Activated CD4-positive, alpha-beta T cell treated with anti-CD3 and anti-CD28 coated beads, Interleukin-2, amount 50 U/mL, for 4 hours (primary cell): ENCODE measurements at regions not wholly inside any gene's neighbourhood (a gene's known extent, or its start where the extent isn't known, plus 50 kb on each side); places are given as distances from the start of the nearest gene placed in this dataset.

Experiments used
- DNase-seq, 2 experiments: peaks; one replicate each; pipeline ENCODE4 v3.0.0-alpha.2; 2020

DNA sequence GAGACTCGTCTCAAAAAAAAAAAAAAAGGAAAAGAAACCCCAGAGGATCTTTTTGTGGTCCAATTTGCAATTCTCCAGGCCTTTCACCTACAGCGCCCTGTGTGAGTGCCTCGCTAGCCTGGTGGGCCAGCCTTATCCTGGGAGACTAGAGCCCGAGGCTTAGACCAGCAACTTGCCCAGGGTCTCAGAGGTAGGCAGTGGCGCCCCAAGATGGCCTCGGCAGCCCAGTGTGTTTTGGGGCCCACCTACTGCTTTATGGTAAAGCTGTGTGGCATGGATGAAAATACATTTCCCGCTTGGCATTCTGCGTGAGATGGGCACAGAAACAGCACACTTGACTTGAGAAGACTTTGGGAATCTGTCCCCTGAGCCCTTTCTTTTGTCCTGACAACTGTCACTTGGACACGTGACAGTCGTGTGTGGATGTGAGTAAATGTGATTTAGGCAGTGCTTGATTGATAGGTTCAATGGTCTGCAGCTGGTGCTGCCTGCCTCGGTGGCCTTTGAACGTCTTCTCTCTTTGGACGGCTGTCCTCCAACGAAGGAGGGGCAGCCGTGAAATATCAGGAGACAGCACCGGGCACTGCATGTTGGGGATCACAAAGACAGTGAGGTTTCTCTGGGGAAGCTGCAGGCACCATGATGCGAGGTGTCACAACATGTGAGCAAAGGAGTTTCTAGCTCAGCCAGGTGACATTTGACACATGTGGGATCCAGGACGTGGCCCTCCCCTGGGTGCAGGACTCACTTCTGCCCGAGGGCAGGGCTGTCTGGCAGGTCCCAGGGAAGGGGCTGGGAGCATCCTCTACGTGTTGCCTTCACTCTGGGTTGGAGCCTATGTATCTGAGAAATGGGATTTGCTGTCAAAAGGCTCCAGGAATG is 209.5 kb upstream of the TWIST2 start:
- no peak for DNase-seq

DNA sequence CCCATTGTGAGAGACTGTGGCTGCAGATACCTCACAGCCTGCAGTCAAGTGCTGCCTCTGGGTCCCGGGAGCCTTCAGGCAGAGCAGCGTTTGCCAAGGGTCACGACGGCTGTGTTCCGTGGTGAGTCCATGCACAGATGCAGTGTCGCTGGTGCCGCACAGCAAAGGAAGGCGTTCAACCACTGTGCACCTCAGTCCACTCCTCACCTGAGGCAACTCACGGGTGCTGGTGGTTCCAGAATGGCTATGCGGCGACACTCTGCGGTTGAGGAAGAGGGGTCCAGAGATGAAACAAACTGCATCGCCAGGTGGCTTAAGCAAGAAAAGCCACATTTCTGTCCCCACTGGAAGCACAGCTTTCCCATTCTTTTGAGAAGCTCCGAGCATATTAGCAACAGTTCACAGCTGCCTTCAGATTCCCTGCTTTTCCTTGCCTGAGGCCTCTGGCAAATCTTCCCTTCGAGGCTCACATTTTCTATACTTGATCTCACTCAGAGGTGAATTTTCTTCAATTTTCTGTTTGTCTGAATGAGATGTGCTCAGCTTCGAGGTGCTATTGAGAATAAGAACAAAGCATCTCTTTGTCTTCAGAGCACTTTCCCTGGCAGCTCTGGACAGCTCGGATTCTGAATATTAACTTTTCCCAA is 208.8 kb upstream of the TWIST2 start:
- DNase-seq, result no peak

DNA sequence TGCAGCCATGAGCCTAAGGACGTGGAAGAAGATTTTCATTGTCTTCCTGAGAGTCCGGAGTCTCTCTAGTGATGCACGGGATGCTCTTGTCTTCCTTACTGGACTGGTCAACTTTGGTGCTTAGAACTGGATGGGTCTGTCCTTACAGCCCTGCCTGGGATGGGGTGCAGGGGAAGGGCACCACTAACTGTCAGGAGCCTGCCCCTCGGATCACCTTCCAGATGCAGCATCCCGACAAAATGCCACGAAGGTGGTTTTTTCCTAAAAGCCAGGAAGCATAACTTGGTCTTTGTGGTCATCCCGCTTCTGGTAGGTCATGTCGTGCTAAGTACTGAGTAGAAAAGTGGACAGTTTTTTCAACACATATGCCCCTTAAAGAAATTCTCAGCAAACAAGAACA is 207.4 kb upstream of the TWIST2 start:
- DNase-seq, result no peak

DNA sequence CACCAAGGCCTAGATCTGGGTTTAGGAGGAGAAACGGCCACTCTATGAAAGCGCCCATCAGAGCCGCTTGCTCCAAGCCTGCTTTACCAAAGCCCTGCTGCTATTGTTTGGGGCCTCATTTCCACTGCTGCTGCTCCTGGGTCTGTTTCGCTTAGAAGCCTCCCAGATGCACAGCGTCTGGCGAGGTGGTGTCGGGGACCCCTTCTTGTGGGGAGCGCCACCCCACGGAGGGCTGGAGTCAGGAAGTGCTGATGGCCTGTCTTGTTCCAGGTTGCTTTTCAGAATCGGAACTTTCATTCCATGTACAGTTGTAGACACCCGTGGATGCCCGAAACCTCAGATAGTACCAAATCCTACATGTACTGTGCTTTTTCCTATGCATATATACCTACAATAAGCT is 204.9 kb upstream of the TWIST2 start:
- DNase-seq, result no peak

DNA sequence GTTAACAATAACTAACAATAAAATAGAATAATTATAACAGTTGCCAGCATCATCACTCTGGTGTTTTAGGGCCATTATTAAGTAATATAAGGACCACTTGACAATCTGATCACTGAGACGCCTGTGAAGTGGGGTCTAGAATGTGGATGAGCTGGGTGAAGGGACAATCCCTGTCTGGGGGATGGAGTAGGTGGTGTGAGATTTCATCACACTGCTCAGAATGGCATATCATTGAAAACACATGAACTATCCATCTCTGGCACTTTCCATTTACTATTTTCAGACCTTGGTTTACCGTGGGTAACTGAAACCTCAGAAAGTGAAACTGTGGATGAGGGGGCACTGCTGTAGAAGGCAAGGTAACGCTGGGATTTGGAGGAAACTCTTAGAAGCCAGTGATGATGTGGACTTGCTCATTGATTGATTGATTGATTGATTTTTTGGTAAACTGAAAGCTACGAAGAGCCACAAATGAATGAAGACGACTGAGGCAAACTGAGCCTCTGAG is 204.4 kb upstream of the TWIST2 start:
- no peak for DNase-seq

DNA sequence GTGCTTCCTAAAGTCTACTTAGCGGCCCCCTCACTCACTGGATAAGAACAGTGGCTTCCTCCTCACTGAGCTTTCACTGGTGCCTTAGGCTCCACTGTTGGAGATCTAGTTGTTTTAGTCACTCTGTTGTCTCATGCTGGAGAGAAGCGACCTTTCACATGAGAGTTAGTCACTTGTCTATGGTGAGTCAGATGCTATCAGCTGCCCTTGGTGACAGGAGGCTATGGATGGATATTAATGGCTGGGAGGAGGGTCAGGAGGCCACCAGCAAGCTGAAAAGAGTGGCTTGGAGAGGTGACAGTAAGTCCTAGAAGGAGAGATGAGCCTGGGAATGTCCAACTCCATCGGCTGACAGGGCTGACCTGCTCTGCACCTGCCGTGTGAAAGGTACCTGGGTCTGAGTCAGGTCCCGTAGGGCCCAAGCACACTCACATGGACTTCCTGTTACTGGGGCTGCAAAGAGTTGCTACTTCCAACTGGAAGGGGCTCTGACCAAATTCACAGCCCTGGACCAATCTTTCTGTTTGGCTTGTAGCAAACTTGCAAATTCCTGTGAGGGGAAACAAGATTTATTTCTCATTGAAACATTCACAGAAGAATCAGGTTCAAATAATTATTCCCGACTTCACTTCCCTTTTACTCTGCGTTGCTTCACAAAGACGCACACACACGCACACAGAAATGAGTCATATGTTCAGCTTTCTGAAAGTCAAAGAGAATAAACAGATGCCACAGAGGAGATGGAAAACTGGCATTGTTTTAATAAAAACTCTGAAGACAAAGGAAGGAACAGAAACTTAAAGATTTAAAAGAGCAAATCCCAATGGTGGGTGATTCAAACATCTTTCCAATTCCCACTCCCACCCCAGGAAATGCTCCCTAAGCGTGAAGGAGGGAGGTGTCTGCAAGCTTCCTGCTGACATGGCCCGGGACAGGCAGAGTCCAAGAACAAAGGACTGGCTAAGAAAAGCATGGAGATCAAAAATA is 203.5 kb upstream of the TWIST2 start:
- DNase-seq, result no peak

DNA sequence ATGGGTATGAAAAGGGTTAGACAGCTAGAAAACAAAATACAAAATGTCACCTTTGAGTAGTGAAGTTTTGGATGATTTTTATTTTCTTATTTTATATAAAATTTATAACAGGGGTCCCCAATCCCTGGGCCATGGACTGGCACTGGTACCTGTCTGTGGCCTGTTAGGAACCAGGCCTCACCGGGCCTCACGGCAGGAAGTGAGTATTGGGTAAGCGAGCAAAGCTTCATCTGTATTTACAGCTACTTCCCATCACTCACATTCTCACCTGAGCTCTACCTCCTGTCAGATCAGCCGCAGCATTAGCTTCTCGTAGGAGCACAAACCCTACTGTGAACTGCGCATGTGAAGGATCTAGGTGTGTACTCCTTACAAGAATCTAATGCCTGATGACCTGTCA is 202.8 kb upstream of the TWIST2 start:
- DNase-seq, result no peak

DNA sequence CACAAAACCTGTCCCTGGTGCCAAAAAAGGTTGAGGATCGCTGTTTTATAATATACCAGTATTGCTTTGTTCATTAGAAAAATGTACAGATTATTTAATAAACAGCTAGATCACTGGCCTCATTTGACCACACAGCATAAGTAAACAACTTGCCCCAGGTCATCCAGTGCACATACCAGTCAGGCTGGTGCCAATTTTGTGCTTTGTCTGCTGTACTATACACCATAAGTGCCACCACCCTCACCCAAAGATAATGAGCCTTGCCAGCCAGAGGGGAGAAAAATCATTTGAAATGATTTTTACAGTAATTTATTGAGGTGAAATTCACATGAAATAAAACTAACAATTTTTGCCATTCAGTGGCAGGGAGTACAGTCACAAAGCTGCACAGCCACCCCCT is 202.2 kb upstream of the TWIST2 start:
- DNase-seq, result no peak

DNA sequence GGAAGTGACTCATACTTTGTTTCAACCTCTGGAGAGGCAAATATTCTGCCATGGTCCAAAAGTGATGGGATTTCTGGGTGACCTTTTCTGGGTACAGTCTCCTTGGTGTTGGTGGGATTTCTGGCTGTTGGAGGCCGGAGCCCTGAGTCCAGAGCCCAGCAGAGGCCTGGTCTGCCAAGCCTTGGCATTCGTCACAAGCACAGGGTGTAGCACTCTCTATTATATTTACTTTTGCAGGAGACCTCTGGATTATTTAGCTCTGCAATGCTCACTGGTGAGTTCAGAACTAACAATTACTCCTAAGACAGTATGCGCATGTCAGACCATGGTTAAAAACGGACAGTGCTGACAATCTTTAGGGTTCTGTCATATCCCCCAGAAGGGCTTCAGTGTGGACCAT is 201.6 kb upstream of the TWIST2 start:
- DNase-seq, result no peak

DNA sequence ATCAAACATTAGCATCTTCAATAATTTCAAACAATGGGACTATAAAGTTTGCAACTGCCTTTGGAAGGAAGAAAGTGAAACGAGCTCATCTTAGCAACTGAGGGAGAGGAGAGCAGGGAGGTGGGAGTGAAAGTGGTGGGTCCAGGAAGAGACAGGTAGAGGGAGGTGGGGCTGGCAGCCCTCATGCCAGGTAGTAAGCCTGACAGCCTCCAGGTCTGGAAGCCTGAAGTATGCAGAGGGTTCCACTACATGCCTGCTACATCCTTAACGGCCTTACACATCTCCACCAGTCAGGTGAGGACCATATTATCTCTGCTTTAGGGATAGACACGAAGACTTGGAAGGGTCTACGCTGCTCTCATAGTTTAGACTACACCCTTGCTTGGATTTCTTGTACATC is 201.1 kb upstream of the TWIST2 start:
- no peak for DNase-seq

DNA sequence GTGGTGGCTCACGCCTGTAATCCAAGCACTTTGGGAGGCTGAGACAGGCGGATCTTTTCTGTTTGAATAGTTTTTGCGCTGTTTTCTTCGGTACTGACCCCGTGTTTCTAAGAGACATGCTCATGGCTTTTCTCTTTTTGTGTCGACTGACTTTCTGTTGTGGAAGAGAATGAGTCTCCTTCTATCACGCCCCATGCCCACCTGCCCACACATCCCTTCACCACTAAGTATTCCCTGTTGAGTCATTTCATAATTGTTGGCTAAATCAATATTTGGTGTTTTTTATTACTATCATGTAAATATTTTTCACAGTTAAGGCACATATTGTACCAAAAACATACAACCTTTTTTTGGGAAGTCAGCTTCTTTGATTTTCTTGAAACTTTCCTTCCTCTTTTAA is 198.8 kb upstream of the TWIST2 start:
- no peak for DNase-seq

DNA sequence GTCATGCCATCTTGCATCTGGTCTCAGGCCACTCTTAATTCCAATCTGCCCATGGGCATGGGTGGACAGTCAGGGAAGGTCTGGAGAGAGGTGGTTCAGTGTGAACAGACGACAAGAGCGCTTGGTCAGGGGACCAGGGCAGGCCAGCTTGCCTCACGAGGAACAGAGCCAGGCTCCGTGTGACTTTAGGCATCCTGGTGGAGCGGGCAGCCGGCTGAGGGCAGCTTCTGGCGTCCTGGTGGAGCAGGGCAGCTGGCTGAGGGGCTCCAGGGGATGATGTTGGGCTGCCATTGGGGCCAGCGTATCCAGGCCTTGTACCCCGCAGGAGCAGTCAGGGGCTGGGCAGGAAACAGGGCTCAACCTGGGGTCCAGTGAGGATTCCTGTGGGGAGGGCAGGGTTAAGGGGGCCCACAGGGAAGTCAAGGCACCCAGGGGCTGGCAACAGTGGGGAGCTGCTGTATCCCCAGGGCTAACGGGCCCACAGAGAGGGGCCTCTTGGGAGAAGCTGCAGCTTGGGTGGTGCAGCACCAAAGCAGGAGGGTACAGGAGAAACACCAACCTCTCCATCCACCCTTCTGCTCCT is 197.9 kb upstream of the TWIST2 start:
- no peak for DNase-seq

DNA sequence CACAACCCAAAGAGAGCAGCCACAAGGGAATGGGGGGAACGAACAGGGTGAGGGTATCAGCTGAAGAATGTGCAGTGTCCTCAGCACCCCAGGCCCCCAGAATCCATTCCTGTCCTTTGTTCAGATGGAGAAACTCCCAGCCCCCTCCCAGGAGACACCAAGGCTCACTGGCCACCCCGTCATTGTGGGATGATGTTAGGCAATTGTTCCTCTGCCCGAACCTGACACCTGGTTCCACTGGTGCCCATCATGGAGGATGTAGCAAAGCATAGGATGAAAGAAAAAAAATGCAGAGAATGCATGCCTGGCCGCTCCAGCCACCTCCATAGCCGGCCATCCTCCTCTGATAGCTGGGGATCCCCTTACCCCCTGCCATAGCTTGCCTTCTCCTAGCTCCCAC is 197.3 kb upstream of the TWIST2 start:
- no peak for DNase-seq

DNA sequence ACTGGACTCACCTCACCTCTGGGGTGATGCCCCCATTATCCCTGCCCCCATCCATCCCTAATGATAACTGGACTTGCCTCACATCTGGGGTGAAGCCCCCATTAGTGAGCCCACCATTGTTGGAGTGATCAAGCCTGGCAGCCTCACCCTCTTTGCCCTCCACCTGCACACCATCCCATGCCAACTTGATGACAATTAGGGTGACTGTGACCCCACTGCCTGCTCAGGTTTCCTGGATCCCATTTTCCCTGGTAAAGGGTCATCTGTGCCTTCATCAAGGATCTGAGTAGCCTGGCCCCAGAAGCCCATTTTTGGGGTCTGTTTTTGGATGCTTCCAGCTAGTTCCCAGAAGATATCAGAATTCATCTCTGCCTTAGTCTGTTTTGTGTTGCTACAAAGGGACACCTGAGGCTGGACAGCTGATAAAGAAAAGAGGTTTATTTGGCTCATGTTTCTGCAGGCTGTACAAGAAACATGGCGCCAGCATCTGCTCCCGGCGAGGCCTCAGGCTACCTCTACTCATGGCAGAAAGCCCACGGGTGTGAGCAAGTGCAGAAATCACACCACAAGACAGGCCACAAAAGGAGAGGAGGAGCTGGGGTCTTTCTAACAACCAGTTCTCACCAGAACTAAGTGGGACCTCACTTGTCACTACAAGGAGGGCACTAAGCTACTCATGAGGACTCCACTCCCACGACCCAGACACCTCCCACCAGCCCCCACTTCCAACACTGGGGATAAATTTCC is 196.4 kb upstream of the TWIST2 start:
- no peak for DNase-seq

DNA sequence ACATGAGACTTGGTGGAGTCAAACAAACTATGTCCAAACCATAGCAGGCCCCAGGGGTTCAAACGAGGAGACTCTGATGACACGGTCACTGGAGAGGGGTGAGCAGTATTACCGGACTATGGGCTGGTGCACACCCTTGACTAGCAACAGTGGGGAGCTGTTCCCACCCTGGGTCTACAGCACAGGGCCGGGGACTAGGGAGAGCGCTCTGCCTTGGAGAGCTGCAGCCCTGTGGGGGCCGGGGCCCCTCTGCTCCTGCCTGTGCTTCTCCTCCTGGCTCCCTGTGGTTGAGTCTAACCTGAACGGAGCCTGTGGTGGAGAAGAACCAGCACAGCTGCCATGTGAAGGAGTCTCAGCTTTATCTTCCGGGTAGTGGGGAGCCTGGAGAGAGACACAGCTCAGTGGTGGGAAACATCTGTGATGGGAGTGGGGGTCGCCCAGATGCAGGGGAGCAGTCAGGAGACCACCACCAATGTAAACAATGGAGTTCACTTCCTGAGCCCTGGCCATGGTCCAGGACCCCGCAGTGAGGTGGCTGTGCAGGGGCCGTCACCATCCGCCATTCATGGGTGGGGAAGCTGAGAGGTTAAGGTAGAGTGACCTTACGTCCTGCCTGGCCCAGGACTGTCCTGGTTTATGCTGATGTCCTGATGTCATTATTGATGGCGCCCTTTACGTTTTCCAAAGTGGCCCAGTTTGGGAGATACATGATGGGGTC is 195.7 kb upstream of the TWIST2 start:
- DNase-seq, result no peak

DNA sequence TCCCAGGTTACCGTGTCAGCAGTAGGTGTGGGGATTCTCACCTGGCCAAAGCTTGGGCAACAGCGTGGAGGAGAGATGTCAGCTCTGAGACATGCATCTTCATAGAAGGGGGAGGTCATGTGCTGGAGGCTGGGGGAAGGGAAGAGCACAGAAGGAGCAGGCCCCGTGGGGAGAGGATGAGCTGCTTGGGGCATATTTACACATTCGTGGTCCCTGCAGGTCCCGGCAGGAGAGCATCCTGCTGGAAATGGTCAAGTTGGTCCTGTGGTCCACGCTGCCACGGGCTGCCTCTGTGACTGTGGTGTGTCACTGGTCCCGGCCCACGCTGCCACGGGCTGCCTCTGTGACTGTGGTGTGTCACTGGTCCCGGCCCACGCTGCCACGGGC is 195.1 kb upstream of the TWIST2 start:
- no peak for DNase-seq

DNA sequence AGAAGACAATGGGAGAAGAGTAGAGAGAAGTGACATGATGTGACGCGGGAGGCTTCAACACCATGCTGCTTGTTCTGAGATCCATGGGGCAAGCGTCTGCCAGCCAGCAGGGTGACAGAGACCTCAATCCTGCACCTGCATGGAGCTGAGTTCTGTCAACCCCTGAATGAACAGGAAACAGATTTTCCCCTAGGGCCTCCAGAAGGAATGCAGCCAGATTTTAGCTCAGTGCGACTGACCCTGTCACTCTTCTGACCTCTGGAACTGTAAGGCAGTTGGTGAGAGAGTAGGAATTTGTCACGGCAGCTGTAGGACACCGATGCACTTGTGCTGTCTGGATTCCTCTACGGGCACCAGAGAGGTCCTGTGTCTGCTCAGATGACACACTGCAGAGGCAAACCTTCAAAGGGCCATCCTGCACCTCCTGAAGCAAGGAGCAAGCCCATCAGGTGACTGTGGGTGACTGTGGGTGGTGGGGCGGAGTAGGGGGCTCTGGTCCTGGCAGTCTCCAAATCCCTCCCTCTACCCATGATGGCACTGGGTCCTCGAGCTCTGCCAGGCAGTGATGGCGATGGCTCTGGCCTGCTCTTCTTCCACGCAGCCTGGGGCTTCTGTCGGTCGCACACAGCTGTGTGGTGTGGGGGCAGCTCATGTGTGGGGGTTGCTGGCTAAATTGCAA is 194.3 kb upstream of the TWIST2 start:
- DNase-seq, result no peak

DNA sequence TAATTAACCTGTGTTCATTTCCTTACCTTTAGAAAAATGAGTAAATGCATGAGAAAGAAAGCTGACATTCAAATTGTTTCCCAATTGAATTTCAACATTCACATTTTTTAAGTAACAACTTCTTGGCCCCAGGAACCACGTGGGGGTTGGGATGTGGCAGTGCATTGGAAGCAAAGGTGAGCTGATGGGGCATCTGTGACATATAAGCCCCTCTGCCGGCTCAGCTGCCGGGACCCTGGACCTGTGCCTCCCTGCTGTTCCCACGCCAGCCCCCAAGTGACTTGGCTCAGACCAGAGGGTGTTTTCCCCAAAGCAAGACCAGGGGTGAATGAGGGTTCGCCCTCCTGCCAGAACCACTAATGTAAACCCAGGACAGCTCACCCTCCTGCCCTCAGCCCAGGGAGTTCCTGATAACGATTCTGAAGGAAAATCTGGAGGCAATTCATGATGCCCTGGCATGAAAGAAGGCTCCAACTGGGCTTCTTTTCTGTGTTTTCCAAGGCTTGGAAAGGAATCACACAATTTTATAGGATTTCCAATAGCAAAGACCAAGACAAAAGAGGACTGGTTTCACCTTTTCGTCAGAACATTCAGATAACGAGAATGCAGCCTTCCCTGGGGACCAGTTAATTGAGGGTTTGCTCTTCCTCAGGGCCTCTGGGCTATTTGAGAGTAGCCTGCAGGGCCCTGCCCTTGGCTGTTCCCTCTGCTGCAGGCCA is 193.2 kb upstream of the TWIST2 start:
- DNase-seq, result no peak

DNA sequence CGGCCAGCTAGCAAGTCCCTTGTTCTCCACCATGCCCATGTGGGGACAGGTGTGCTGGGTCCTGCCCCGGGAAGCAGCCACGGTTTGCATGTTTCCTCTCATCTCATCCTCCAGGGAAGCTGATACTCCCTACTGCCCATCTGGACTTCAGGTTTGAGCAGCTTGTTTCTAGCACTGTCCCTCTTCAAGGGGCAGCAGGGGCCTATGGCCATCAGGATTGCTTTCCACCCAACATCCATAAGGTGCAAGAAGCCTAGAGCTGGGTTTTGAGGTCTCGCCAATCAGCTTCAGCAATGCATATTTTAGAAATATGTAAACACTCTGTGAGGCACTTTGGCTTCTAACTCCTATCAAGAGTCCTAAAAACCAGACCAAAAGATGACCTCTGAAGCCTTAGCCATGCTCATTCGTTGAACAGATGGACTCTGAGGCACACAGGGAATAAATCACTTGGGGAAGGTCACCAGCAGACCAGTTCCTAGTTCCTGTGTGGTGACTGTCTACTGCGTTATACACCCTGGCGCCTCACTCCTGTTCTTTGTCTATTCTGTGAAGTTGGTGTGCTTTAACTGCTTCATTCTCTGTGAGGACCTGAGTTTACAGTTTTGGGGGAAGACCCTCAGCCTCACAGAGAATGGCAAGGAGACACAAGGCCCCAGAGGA is 192.6 kb upstream of the TWIST2 start:
- DNase-seq, result no peak
